HG03457 (cell line): ENCODE measurements at regions not wholly inside any gene's neighbourhood (a gene's known extent, or its start where the extent isn't known, plus 50 kb on each side); places are given as distances from the start of the nearest gene placed in this dataset.

ENCODE experiments used
- ATAC-seq: cut with Tn5 transposase; IDR thresholded peaks from one replicate; pipeline ENCODE4 v1.9.1; 2021; ENCODE audit warnings: moderate number of reproducible peaks; ENCODE audit not compliant: unreplicated experiment

DNA sequence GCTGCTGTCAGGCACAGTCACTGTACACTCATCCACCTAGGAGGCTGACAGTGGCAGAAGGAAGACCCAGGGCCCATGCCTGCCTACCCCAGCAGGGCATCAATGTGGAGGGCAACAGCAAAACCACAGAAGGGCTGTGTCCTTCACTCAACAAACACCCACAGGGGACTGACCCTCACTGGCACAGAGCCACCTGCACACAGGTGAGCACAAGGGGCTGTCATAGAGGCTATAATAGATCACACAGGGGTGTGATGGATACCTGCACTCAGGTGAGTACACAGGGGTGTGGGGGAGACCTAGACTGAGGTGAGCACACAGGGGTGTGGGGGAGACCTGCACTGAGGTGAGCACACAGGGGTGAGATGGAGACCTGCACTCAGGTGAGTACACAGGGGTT lies 132.8 kb upstream of the TCERG1L start:
- ATAC-seq: no peak

DNA sequence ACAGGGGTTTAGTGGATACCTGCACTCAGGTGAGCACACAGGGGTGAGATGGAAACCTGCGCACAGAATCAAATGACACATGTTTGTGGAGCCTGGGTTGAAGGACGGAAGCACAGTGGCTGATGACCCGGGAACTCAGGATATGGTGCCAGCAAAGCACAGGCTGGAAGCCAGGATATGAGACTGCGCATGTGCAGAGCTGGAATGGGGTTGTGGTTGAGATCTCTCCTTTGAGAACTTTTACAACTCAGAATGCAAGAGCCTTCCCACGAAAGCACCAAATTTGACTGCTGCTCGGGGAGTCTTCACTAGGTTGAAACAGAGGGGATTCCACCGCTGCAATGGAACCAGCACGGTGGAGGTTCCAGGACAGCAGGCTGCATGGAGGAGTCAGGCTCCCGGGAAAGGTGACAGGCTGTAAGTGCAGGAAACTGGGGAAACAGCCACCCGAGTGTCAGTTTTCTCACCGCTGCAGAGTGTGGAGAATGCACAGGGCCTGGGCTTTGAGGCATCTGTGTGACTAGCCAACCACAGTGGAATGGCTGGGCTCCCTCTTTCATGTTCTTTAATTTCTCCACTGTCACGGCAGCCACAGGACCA lies 133.4 kb upstream of the TCERG1L start:
- no peak for ATAC-seq

DNA sequence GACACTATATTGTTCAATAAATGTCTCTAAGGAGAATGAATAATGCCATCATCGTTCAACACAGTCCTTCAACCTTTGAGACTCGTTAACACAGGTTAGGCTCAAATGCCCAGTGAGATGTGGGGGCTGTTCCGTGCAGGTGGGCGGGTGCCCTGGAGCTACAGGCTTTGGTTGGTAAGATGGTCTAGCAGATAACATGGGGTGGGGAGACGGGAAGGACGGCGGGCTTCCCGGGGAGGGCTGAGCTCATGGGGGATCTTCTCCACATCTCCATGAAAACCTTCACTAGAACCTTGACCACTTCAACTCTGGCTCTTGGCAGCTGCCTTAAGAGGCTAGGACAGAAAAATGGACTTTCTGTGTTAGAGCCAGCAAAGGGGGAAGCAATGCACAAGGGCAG lies 134.1 kb upstream of the TCERG1L start:
- no peak for ATAC-seq

DNA sequence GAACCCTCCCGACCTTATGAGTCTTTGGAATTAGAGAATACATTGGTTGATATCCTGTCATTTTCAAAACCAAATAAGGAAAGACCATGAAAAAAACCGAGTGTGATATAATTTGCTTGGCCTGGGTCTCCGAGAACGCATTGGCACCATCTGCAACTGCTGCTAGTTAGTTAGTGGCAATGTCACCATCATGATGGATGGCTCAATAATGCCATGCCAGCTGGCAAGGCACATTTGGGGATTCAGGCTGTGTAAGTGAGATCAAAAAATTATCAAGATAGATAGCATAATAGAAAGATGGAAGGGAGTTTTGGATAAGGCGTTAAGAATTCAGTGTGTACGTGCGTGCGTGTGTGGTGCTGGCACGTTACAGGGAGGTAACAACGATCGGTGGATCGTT lies 134.7 kb upstream of the TCERG1L start:
- ATAC-seq: no peak

DNA sequence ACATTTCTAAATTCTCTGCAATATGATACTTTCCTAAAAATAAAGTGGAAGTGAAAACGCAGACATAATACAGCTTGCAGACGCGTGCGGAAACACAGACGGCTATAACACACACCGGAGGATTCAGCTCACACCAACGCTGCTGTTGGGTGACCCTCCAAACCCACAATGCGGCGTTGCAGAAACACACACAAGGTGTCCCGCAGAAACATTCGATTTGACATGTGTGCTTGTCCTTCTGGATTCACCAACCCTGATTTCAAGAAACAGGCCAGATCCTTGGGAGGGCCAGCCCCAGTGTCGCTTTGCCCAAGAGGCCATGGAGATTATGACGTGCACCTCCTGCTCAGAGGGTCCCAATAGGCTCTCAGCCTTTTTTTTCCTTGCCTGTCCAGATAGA lies 136.7 kb upstream of the TCERG1L start:
- ATAC-seq: no peak

DNA sequence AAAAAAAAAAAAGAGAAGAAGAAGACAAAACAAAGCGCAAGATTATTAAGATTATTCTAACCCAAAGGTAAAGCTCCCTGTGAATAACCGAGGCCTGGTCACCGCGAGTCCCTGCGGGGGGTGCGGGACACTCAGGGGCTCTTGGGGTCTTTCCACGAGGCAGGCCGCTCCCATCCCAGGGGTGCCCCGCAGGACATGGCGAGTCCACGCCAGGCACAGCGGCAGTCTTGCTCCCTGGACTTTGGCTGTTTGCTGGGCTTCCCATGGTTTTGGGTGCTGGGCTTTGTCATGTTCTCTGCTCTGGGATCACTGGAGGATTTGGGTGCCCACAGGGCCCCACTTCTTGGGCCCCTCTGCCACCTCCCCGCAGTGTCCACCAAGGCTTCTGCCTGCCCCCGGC lies 137.4 kb upstream of the TCERG1L start:
- ATAC-seq: no peak

DNA sequence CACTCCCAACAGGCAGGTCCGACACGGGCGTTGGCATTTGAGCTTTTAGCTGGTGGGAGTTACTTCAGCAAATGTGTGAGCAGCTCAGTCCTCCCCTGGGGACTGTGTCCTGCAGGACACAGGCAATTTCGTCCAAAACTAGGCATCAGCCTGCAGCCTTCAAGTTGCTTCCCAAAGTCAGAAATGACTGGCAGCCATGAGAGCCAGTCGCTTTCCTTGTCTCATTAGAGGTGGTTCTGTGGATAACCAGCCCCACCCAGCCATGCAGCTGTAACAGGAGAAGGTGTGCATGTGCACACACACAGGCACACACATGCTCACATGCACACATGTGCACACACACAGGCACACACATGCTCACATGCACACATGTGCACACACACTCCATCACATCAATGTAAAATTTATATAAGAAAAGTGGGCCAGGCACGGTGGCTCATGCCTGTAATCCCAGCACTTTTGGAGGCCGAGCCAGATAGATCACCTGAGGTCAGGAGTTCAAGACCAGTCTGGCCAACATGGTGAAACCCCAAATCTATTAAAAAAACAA lies 138.8 kb upstream of the TCERG1L start:
- ATAC-seq: no peak

DNA sequence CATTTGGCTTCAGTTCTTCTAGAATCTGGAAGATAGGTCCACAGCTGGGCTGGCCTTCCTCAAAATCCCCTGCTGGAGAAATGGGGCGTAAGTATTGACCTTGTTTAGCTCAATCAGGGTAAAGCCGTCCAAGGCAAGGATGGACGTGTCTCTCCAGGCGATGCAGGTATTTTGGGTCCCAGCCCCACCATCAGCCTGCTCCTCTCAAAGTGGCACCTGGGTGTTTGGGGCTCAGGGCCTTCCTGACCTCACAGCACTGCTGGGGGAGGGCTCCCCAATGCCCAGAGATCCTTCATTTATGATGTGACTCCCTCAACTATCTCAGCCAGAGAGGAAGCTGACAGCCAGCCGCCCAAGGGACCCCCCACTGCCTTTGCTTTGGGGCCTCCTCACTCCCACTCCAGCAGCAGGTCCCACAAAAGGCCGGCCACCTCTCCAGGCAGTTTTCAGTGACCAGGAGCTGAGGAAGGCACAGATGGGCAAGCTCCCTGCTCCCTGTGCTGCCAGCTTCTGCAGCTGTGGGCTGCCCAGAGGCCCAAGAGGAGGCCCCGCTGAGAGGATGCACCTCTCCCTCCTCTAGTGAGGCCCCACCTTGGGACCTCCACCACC lies 140.0 kb upstream of the TCERG1L start:
- ATAC-seq: no peak

DNA sequence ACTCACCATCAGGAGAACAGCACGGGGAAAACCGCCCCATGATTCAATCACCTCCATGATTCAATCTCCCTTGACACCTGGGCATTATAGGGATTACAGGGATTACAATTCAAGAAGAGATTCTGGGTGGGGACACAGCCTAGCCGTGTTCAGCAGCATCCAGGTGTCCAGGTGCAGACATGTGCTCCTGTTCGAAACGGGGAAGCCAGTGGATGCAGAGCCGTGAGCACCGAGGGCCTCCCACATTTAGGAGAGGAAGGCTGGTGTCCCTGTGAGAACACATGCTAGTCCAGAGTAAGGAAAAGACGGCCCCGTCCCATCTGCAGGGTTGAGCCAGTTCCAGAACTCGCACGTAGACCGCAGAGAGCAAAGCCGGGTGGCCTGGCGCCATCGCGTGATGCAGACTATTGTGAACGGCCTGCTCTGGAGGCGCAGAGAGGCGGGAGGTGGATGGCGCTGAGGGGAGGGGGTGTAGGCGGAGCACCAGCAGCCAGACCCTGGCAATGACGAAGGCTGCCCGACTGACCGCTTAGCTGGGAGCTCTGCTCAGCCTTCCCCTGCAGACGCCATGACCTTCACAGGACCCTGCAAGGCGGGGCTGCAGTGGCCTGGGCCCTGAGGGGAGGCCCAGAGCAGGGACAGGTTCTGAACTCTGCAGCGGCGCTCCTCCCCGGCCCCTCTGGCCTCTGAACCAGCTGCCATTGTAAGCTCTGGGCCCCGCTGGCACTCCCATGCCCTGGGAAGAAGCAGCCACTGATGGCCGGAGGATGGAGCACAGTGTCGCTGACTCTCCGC lies 141.6 kb upstream of the TCERG1L start:
- no peak for ATAC-seq

DNA sequence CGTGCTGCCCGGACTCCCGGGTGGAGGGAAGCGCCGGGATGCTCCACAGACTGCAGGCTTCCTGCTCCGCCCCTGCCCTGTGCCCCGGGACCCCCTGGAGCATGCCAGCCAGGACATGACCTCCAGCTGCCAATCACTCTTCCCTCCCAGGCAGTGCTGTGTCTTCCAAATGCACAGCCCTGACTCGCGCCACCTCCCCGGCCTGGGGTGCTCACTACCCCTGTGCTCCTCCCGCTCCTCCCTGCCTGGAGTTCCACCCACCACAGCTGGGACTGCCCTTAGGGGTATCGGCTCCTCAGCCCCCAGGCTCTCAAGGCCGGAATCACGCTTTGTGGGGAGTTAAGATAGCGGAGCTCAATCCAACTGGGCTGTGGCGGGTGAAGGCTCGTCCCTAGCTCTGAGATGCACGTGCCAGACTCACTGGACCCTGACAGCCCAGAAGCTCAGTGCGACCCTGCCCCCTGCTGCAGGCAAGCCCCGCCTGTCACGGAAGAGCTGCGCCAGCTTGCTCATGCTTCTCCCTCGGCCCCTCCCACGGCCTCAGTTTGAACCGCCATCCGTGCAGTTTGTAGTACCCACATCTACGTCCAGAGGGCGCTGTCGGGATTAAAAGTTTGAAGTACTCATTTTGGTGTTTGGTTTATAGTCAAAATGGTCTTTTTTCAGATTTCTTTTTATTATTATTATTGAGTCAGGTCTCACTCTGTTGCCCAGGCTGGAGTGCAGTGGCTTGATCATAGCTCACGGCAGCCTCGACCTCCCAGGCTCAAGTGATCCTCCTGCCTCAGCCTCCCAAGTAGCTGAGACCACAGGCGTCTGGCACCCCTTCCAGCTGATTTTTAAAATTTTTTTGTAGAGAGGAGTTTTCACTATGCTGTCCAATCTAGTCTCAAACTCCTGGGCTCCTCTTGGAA lies 142.5 kb upstream of the TCERG1L start:
- no peak for ATAC-seq

DNA sequence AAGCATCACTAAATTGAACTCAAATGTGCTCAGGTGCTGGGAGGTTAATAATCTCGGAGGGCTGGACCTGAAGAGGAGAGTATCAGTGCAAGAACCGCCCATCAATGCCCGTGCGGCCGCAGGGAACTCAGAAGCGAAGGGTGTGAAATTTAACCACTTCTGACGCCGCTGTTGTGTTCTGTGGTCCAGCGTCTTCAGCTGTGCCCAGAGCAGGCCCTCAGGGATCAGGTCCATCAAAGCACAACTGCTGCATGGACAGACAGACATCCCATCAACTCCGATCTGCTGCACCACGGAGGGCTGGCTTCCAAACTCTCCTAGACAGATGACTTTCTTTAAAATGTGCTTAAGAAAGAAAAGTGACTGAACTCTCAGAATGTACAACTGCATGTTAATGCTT lies 144.9 kb upstream of the TCERG1L start:
- ATAC-seq: no peak

DNA sequence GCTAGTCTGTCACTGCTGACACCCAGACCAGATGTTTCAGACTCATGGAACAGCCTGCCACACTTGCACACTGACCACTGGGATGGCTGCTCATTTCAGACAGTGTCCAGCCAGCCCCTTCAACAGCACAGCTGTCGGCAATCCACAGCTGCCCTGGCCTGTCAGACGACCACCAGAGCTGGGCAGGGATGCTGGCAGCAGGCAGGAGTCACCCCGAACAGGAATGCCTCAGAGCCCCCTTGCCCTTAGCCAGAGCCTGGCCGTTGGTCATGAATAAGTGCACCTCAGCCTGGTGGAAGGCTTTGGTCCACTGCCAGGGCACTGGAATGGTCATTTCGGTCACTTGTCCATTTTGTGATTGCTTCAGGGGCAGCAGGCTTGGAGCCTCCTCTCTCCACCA lies 149.6 kb upstream of the TCERG1L start:
- ATAC-seq: no peak

DNA sequence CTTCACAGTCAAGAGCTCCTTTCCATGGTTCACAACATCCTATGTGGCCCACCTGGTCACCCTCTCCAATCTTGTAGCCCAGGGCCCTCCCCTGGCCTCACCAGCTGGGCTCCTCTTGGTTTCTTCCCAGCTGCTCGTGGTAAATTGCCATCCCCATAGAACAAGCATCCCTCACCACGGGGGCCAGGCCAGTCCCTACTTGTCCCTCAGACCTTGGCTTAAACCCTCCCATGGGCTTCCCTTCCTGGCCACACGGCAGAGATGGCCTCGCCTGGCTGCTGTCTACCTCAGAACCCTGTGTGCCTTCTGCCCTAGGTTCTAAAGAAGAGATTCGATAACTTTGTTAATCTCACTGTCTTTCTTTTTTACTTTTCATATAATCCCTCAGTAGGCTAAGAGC lies 153.3 kb upstream of the TCERG1L start:
- ATAC-seq: no peak

DNA sequence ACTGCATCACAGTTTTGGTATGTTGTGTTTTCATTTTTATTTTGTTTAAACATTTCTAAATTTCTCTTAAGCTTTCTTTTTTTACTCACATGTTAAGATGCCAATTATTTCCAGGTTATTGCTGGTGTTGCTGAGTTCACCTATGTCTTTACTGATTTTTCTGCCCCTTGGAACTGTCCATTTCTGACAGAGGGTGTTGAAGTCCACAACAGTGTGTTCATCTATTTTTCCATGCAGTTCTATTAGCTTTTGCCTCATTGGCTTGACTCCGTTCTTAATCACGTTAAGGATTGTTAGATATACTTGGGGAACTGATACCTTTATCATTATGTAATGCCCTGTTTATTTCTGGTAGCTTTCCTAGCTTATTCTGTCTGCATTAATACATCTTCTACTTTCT lies 158.0 kb upstream of the TCERG1L start:
- ATAC-seq: no peak

DNA sequence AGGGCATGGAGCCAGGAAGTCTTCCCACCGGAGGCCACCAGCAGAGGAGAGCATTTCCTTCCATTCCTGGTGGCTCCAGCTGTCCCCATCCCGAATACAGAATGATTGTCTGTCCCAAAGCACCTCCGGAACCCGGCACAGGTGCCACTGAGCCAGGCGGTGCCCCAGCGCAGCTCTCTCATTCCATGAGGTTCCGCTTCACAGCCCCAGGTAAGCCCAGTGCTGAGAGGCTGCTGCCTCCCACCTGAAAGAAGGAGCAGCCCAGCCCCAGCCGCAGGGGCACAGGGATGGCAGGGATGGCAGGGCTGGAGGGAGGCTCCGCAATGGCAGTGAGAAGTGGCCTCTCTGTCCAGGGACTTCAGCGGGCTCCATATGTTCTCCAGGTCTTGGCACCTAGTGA lies 162.1 kb upstream of the TCERG1L start:
- no peak for ATAC-seq

DNA sequence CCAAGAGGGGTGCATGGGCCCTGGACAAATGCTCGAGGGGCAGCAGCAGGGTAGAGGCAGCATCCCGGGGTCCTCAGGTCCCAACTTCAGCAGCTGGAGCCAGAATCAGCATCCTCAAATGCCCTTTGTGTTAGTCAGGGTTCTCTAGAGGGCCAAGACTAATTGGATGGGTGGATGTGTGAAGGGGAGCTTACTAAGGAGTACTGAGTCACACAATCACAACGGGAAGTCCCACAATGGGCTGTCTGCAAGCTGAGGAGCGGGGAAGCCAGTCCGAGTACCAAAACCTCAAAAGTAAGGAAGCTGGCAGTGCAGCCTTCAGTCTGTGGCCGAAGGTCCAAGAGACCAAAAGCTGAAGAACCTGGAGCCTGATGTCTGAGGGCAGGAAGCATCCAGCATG lies 162.9 kb upstream of the TCERG1L start:
- no peak for ATAC-seq

DNA sequence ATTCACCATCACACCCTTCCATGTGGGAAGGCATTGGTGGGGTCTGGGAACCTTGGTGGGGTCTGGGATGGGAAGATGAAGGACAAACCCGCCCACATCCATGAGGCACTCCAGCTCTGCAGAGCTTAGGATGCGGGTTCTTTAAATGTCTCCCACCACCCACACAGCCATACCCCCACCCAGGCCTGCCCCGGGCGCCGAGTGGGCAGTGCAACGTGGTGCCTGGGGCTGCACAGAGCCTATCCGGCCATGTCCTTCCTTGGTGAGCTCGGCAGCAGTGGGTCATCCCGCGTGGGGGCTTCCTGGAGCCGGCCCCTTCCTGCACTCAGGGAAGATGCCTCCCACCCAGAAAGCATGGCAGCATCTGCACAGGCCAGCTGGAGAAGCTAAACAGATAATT lies 163.5 kb upstream of the TCERG1L start:
- ATAC-seq: no peak

DNA sequence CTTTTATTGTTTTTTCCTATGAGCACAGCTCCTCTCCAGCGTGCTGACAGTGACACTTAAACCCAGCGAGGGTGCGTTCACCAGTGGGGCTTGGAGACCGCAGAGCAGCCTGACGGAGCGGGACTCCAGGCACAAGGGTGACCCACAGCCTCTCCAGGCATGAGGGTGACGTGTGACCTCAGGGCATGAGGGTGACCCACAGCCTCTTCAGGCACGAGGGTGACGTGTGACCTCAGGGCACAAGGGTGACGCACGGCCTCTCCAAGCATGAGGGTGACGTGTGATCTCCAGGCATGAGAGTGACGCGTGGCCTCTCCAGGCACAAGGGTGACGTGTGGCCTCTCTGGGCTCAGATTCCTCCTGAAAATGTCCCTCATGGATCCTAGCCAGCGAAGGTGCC lies 164.3 kb upstream of the TCERG1L start:
- no peak for ATAC-seq

DNA sequence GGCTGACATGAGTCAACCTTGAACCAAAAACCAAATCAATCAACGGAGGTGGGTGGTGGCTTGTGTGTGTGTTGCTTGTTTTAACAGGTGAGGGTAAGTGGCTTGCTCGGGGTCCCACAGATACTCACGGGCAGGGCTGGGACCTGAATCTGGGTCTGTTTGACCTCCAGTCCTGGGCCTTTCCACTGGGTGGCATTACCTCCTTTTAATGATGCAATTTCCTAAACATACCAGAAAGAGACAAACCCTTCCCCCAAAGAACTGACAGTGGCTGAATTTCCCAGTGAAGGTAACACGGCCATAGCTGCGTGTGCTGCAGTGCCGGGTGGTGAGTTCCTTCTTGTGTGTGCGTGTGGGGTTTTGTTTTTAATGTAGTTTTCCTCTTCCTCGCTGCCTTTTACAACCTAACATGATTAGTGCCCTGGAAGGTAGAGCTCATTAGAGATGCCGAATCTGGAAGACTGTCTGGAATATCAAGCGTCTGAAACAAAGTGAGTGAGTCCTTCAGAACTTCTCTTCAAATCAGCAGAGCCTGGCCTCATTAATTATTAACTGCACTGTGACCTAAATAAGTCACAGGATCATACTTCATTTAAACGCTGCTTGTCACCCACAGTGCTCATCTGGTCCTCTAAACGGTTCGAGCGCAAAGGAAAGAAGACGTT lies 166.1 kb upstream of the TCERG1L start:
- ATAC-seq: no peak

DNA sequence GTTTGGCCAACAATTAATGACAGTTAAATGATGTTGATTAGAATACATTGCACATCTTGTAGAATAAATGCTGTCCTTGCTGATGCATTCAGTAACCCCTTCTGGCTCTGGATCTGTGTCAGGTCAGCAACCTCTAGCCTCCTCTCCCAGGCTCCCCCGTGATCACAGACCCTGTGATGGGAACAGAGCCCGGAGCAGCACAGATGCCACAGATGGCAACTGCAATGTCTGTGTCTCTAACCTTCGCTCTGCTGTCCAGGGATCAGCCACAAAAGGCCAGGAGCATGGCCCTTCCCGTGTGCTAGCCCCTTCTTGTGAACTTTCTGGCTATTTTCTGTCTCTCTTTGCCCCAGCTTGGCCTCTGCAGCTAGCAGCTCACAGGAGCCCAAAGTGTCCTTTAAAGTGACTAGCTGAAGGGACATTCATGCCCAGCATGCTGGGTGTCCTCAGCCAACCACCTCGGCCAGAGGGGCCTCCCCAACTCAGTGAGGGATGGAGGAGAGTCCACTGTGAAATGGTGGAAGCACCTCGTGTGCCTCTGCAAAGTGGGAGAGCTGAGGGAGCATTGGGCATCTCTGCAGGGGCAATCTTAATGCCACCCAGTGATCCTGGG lies 167.0 kb upstream of the TCERG1L start:
- ATAC-seq: no peak
